K562 (cell line): ENCODE measurements at regions not wholly inside any gene's neighbourhood (a gene's known extent, or its start where the extent isn't known, plus 50 kb on each side); places are given as distances from the start of the nearest gene placed in this dataset.

Experiments
- ATAC-seq: fragments of 200-7000 bp; cut with Tn5 transposase; 3 replicates; pipeline ENCODE4 v1.9.1; 2020; ENCODE audit warnings: moderate library complexity
- BruUV-seq: library from RNA; stranded (reverse); fragments of 400-500 nt; replicated peaks from 2 replicates; lab custom pipeline; 2021; lab: Mats Ljungman, UMichigan
- CTCF ChIA-PET: fragments of 300-600 bp; formaldehyde crosslinking; extraction: SDS; loops from one replicate; lab custom pipeline; 2021; ENCODE audit warnings: low intra/inter-chr PET ratio; lab: Yijun Ruan, JAX
- POLR2A ChIA-PET: fragments of 300-600, 350-650 bp; sonication (Branson Sonifier 250); formaldehyde crosslinking; extraction: SDS; loops from one replicate; lab custom pipeline; 2021; ENCODE audit warnings: antibody characterized with exemption, inconsistent platforms; lab: Yijun Ruan, JAX
- DNase-seq, 4 experiments: peaks; one replicate each; pipeline versions ENCODE4 v3.0.0 to v3.0.0-alpha.2; 2011 to 2018; ENCODE audit warnings: low spot score in 3 of 4, mixed read lengths in 3 of 4; ENCODE audit errors: extremely low read depth in 1 of 4
- FAIRE-seq: peaks from 2 replicates; lab custom pipeline; 2011; peaks lifted over from hg19 to GRCh38; lab: Jason Lieb, UNC
- H2AFZ ChIP-seq: 2 replicates; pipeline ENCODE4 v1.6.0; 2011; ENCODE audit warnings: low read depth, low read length, control low read depth, inconsistent platforms
- H3K27ac ChIP-seq: fragments of 200-600 bp; 3 replicates; pipeline ENCODE4 v1.8.0; 2011; ENCODE audit warnings: low read depth, mild to moderate bottlenecking, control low read depth, inconsistent platforms, low read length, moderate library complexity, mixed read lengths; ENCODE audit errors: extremely low read depth
- H3K27me3 ChIP-seq, 2 experiments: fragments of 300-600 bp in 1 of 2; 2 replicates in 1 of 2; 3 replicates in 1 of 2; pipeline versions ENCODE4 v1.6.0 to v1.8.0; 2011; ENCODE audit warnings: inconsistent platforms in 2 of 2, low read length in 2 of 2, mild to moderate bottlenecking in 1 of 2, mixed read lengths in 1 of 2, moderate library complexity in 1 of 2; ENCODE audit not compliant: control insufficient read depth in 2 of 2, insufficient read depth in 2 of 2
- H3K36me3 ChIP-seq: fragments of 300-600 bp; 3 replicates; pipeline ENCODE4 v1.8.0; 2011; ENCODE audit warnings: mild to moderate bottlenecking, low read length, inconsistent platforms; ENCODE audit not compliant: control insufficient read depth, insufficient read depth
- H3K4me1 ChIP-seq, 2 experiments: fragments of 200-600 bp in 1 of 2; replicated peaks in 1 of 2; 2 replicates in 1 of 2; 3 replicates in 1 of 2; pipeline versions ENCODE4 v1.5.1 to v1.8.0; 2011; ENCODE audit warnings: inconsistent platforms in 2 of 2, low read length in 2 of 2, mild to moderate bottlenecking in 1 of 2, mixed read lengths in 1 of 2, moderate library complexity in 1 of 2; ENCODE audit not compliant: control insufficient read depth in 2 of 2, insufficient read depth in 2 of 2
- H3K4me2 ChIP-seq: 2 replicates; pipeline ENCODE4 v1.6.1; 2011; ENCODE audit warnings: low read length, control low read depth, inconsistent platforms, mixed read lengths; ENCODE audit not compliant: insufficient read depth
- H3K4me3 ChIP-seq: fragments of 200-600 bp; sonication (generic), shearing (Covaris generic); 2 replicates; pipeline ENCODE4 v1.5.1; 2016; ENCODE audit warnings: control low read depth, inconsistent platforms
- H3K79me2 ChIP-seq: fragments of 200-600 bp; 3 replicates; pipeline ENCODE4 v1.8.0; 2011; ENCODE audit warnings: low read length, inconsistent platforms; ENCODE audit not compliant: control insufficient read depth, insufficient read depth
- H3K9ac ChIP-seq, 2 experiments: 2 replicates each; pipeline versions ENCODE4 v1.6.0 to v1.6.1; 2011; ENCODE audit warnings: low read depth in 2 of 2, low read length in 2 of 2, control low read depth in 1 of 2, inconsistent platforms in 1 of 2, mild to moderate bottlenecking in 1 of 2, mixed read lengths in 1 of 2; ENCODE audit not compliant: insufficient read depth in 1 of 2
- H3K9me1 ChIP-seq: one replicate; pipeline ENCODE4 v1.6.0; 2011; ENCODE audit warnings: inconsistent platforms, mild to moderate bottlenecking, low read length, moderate library complexity; ENCODE audit not compliant: control insufficient read depth, insufficient read depth
- H3K9me3 ChIP-seq: replicated peaks from 2 replicates; pipeline ENCODE4 v1.5.1; 2011; ENCODE audit warnings: low read depth, low read length, inconsistent platforms; ENCODE audit not compliant: control insufficient read depth, insufficient read depth
- H4K20me1 ChIP-seq: replicated peaks from 2 replicates; pipeline ENCODE4 v1.6.1; 2011; ENCODE audit warnings: low read length, inconsistent platforms, mixed read lengths; ENCODE audit not compliant: control insufficient read depth, insufficient read depth
- BCLAF1 ChIP-seq, 2 experiments: fragments of 450-650 bp in 1 of 2; IDR thresholded peaks; 2 replicates each; pipeline ENCODE4 v1.6.1; 2011 to 2017; ENCODE audit warnings: low read depth in 2 of 2, antibody characterized with exemption in 1 of 2, borderline replicate concordance in 1 of 2, low read length in 1 of 2, mild to moderate bottlenecking in 1 of 2, mixed read lengths in 1 of 2; ENCODE audit not compliant: control insufficient read depth in 1 of 2
- EGR1 ChIP-seq: fragments of 450-650 bp; conservative IDR thresholded peaks from 2 replicates; pipeline ENCODE4 v1.6.1; 2017; ENCODE audit warnings: mild to moderate bottlenecking
- FOSL1 ChIP-seq: fragments of 200-800 bp; sonication (Bioruptor generic); conservative IDR thresholded peaks from 2 replicates; pipeline ENCODE4 v1.6.1; 2016; ENCODE audit warnings: missing genetic modification characterization, missing compliant biosample characterization
- MAX ChIP-seq: sonication (generic); formaldehyde crosslinking; IDR thresholded peaks from 2 replicates; pipeline ENCODE4 v1.9.0; 2022; ENCODE audit warnings: mild to moderate bottlenecking, missing genetic modification reagents
- MEIS2 ChIP-seq: fragments of 450-650 bp; IDR thresholded peaks from 2 replicates; pipeline ENCODE4 v1.6.1; 2014; ENCODE audit warnings: mild to moderate bottlenecking; ENCODE audit not compliant: partially characterized antibody
- MXI1 ChIP-seq: IDR thresholded peaks from 2 replicates; pipeline ENCODE4 v1.6.1; 2011; ENCODE audit warnings: low read depth, mild to moderate bottlenecking, improper control_type of control experiment, low read length
- RB1 ChIP-seq: fragments of 450-650 bp; IDR thresholded peaks from 2 replicates; pipeline ENCODE4 v1.6.1; 2017; ENCODE audit warnings: low read depth, mild to moderate bottlenecking
- THAP12 ChIP-seq: fragments of 250-450 bp; sonication (Bioruptor Pico); IDR thresholded peaks from 2 replicates; pipeline ENCODE4 v1.9.0; 2021; ENCODE audit warnings: mild to moderate bottlenecking, inconsistent platforms
- ZBTB26 ChIP-seq: fragments of 450-650 bp; formaldehyde crosslinking; IDR thresholded peaks from 2 replicates; pipeline ENCODE4 v1.4.0; 2022; ENCODE audit warnings: missing genetic modification characterization
- ZC3H4 ChIP-seq: sonication (generic); formaldehyde crosslinking; IDR thresholded peaks from 2 replicates; pipeline ENCODE4 v1.9.0; 2021; ENCODE audit warnings: missing genetic modification reagents, borderline replicate concordance
- ZNF511 ChIP-seq: sonication (generic); formaldehyde crosslinking; IDR thresholded peaks from 2 replicates; pipeline ENCODE4 v1.8.0; 2022; ENCODE audit warnings: mild to moderate bottlenecking, missing genetic modification reagents
- WGBS: fragments of 100-300 bp; shearing (Covaris generic); methylation state at CpG from one replicate; pipeline ENCODE4 v1.1.6; 2016; ENCODE audit warnings: low coverage, mixed read lengths; ENCODE audit not compliant: insufficient coverage; ENCODE audit errors: missing lambda C conversion rate; 5-methylcytosine and 5-hydroxymethylcytosine counted together
- in situ Hi-C: fragments of 300-500 bp; cut with MboI; formaldehyde crosslinking; loops from 4 replicates; pipeline ENCODE4 v1.15.0; 2018; ENCODE audit warnings: inconsistent platforms, mixed read lengths
- intact Hi-C: fragments of 100-400 bp; cut with micrococcal nuclease; formaldehyde crosslinking; loops from 2 replicates; pipeline ENCODE4 v1.14.2; 2022

GRCh38 chr13:71156550-71156949 lies 710.5 kb downstream of the DACH1 start:
- no peak overlapping the region for H3K9ac ChIP-seq
- no peaks in the 10 kb centered on the region for H3K27me3 ChIP-seq
- ATAC-seq: no peak
- ChIA-PET POLR2A (no interaction called here), CTCF (no interaction called here)
- H3K9me3 ChIP-seq: no peaks in the 10 kb centered on the region; the same call in 1 of the 2 replicates
- H4K20me1 ChIP-seq: no peaks in the 10 kb centered on the region
- no peak for FAIRE-seq
- H3K4me1 ChIP-seq: no peaks in the 10 kb centered on the region
- no peak overlapping the region for H3K27ac ChIP-seq
- no peak overlapping the region for H2AFZ ChIP-seq
- 0% methylated on average over 5 of the region's 6 CpGs for WGBS
- intact Hi-C loops: no loop called here
- DNase-seq: no peak
- TF ChIP-seq FOSL1 (tag): no peak
- no peak for TF ChIP-seq MXI1
- TF ChIP-seq RB1: no peak
- no peak for TF ChIP-seq MEIS2
- TF ChIP-seq ZC3H4 (CRISPR knock-in tag): no peak
- no peak for TF ChIP-seq MAX
- TF ChIP-seq ZNF511 (CRISPR knock-in tag): no peak
- TF ChIP-seq ZBTB26 (CRISPR knock-in tag): no peak
- TF ChIP-seq THAP12 (CRISPR knock-in tag): no peak
- TF ChIP-seq BCLAF1 (IDR thresholded peaks at IDR 0.05; ENCODE audit: borderline replicate concordance in 1 of 2, control insufficient read depth in 1 of 2, low read depth in 2 of 2, low read length in 1 of 2): no peak
- TF ChIP-seq EGR1: no peak
- TF ChIP-seq, all 486 proteins: peak for 0
- BruUV-seq: no TSS peak
- in situ Hi-C loops: no loop called here
- H3K9me1 ChIP-seq: no peaks in the 10 kb centered on the region
- H3K4me3 ChIP-seq: no peak overlapping the region
- no peak overlapping the region for H3K4me2 ChIP-seq
- no peaks in the 10 kb centered on the region for H3K36me3 ChIP-seq
- no peaks in the 10 kb centered on the region for H3K79me2 ChIP-seq
